H1 (cell line): ENCODE measurements at regions not wholly inside any gene's neighbourhood (a gene's known extent, or its start where the extent isn't known, plus 50 kb on each side); places are given as distances from the start of the nearest gene placed in this dataset.

Experiments used
- CTCF ChIA-PET: fragments of 300-600 bp; sonication (Branson Sonifier 250); formaldehyde crosslinking; loops from one replicate; lab custom pipeline; 2021; ENCODE audit not compliant: partially characterized antibody; lab: Charles Lee
- POLR2A ChIA-PET: fragments of 300-600 bp; sonication (Branson Sonifier 250); formaldehyde crosslinking; loops from one replicate; lab custom pipeline; 2021; ENCODE audit warnings: inconsistent platforms; ENCODE audit not compliant: partially characterized antibody; lab: Charles Lee
- DNase-seq, 2 experiments: peaks; one replicate each; pipeline versions ENCODE4 v3.0.0 to v3.0.0-alpha.2; 2010 to 2022; ENCODE audit warnings: low spot score in 2 of 2, low read depth in 1 of 2, mixed read lengths in 1 of 2
- FAIRE-seq: peaks from 2 replicates; lab custom pipeline; 2011; peaks lifted over from hg19 to GRCh38; lab: Jason Lieb, UNC
- H2AFZ ChIP-seq: 2 replicates; pipeline ENCODE4 v1.8.1; 2012; ENCODE audit warnings: low read length, inconsistent platforms
- H2AK5ac ChIP-seq: 2 replicates; pipeline ENCODE4 v1.6.1; 2013; ENCODE audit warnings: low read depth, low read length
- H2BK120ac ChIP-seq: replicated peaks from 2 replicates; pipeline ENCODE3; 2013; ENCODE audit warnings: low read depth, low read length, inconsistent platforms
- H2BK12ac ChIP-seq: 2 replicates; pipeline ENCODE4 v1.6.1; 2013; ENCODE audit warnings: low read depth, low read length
- H2BK15ac ChIP-seq: 2 replicates; pipeline ENCODE4 v1.6.1; 2013; ENCODE audit warnings: low read length
- H2BK20ac ChIP-seq: 2 replicates; pipeline ENCODE4 v1.6.1; 2013; ENCODE audit warnings: low read length
- H2BK5ac ChIP-seq: 2 replicates; pipeline ENCODE4 v1.6.1; 2013; ENCODE audit warnings: low read depth, low read length
- H3K14ac ChIP-seq: 2 replicates; pipeline ENCODE4 v1.6.1; 2013; ENCODE audit warnings: inconsistent platforms; ENCODE audit not compliant: insufficient read length
- H3K18ac ChIP-seq: 2 replicates; pipeline ENCODE4 v1.6.1; 2013; ENCODE audit warnings: low read length; ENCODE audit errors: extremely low read depth
- H3K23ac ChIP-seq: 2 replicates; pipeline ENCODE4 v1.6.1; 2013; ENCODE audit warnings: inconsistent platforms; ENCODE audit not compliant: insufficient read length
- H3K23me2 ChIP-seq: 2 replicates; pipeline ENCODE4 v1.6.1; 2013; ENCODE audit warnings: low read depth, low read length
- H3K27ac ChIP-seq: 2 replicates; pipeline ENCODE4 v1.6.1; 2011; ENCODE audit warnings: low read depth, low read length, inconsistent platforms
- H3K27me3 ChIP-seq, 4 experiments: replicated peaks in 1 of 4; 1 replicate in 1 of 4; 2 replicates in 3 of 4; pipeline versions ENCODE4 v1.6.1 to v1.8.1; 2011 to 2013; ENCODE audit warnings: low read length in 3 of 4, mild to moderate bottlenecking in 3 of 4, inconsistent platforms in 2 of 4, mixed read lengths in 2 of 4, moderate library complexity in 1 of 4; ENCODE audit not compliant: control insufficient read depth in 3 of 4, insufficient read depth in 3 of 4; ENCODE audit errors: extremely low read depth in 1 of 4
- H3K36me3 ChIP-seq, 4 experiments: 2 replicates each; pipeline versions ENCODE4 v1.6.1 to v1.8.1; 2011 to 2013; ENCODE audit warnings: mild to moderate bottlenecking in 4 of 4, low read length in 3 of 4, moderate library complexity in 2 of 4, control low read depth in 1 of 4, inconsistent platforms in 1 of 4; ENCODE audit not compliant: insufficient read depth in 4 of 4, control insufficient read depth in 2 of 4
- H3K4ac ChIP-seq: replicated peaks from 2 replicates; pipeline ENCODE3; 2013; ENCODE audit warnings: low read length, low read depth, mixed read lengths, inconsistent platforms; ENCODE audit not compliant: insufficient read length
- H3K4me1 ChIP-seq, 4 experiments: replicated peaks in 1 of 4; 1 replicate in 1 of 4; 2 replicates in 3 of 4; pipeline versions ENCODE4 v1.6.1 to v1.8.1; 2011 to 2013; ENCODE audit warnings: low read length in 3 of 4, inconsistent platforms in 2 of 4, mixed read lengths in 1 of 4; ENCODE audit not compliant: insufficient read depth in 4 of 4, control insufficient read depth in 3 of 4
- H3K4me2 ChIP-seq, 2 experiments: 2 replicates each; pipeline versions ENCODE4 v1.6.1 to v1.8.1; 2011 to 2013; ENCODE audit warnings: low read depth in 2 of 2, low read length in 2 of 2, control low read depth in 1 of 2, inconsistent platforms in 1 of 2, mild to moderate bottlenecking in 1 of 2; ENCODE audit not compliant: insufficient read depth in 1 of 2
- H3K4me3 ChIP-seq, 4 experiments: fragments of 200-600, 300-600 bp in 1 of 4; sonication (generic), shearing (Covaris generic), sonication (Bioruptor Twin) in 1 of 4; 2 replicates each; pipeline versions ENCODE4 v1.5.1 to v1.8.1; 2011 to 2016; ENCODE audit warnings: low read length in 4 of 4, low read depth in 3 of 4, control low read depth in 2 of 4, inconsistent platforms in 2 of 4, mild to moderate bottlenecking in 2 of 4, mixed read lengths in 1 of 4, moderate library complexity in 1 of 4; ENCODE audit not compliant: insufficient read depth in 2 of 4; ENCODE audit errors: extremely low read depth in 1 of 4
- H3K56ac ChIP-seq: replicated peaks from 2 replicates; pipeline ENCODE3; 2013; ENCODE audit warnings: low read depth, mild to moderate bottlenecking, mixed read lengths, low read length, inconsistent platforms; ENCODE audit not compliant: insufficient read length
- H3K79me1 ChIP-seq: 2 replicates; pipeline ENCODE4 v1.6.1; 2013; ENCODE audit warnings: low read depth, low read length, control low read depth
- H3K79me2 ChIP-seq, 2 experiments: 2 replicates each; pipeline versions ENCODE4 v1.6.1 to v1.8.1; 2012 to 2013; ENCODE audit warnings: low read length in 2 of 2, mild to moderate bottlenecking in 2 of 2, inconsistent platforms in 1 of 2; ENCODE audit not compliant: insufficient read depth in 2 of 2, control insufficient read depth in 1 of 2
- H3K9ac ChIP-seq, 4 experiments: replicated peaks in 1 of 4; 1 replicate in 1 of 4; 2 replicates in 3 of 4; pipeline versions ENCODE4 v1.6.1 to v1.8.1; 2011 to 2013; ENCODE audit warnings: low read depth in 3 of 4, low read length in 3 of 4, control low read depth in 2 of 4, mild to moderate bottlenecking in 2 of 4, moderate library complexity in 2 of 4, inconsistent platforms in 1 of 4; ENCODE audit errors: extremely low read depth in 1 of 4
- H3K9me3 ChIP-seq, 2 experiments: 2 replicates each; pipeline versions ENCODE4 v1.6.1 to v1.8.1; 2012 to 2013; ENCODE audit warnings: mild to moderate bottlenecking in 2 of 2, moderate library complexity in 2 of 2, control low read depth in 1 of 2, inconsistent platforms in 1 of 2, low read depth in 1 of 2, low read length in 1 of 2, mixed read lengths in 1 of 2; ENCODE audit not compliant: insufficient read depth in 2 of 2
- H4K20me1 ChIP-seq, 2 experiments: replicated peaks in 1 of 2; 2 replicates each; pipeline versions ENCODE3 to v1.8.1; 2011 to 2013; ENCODE audit warnings: inconsistent platforms in 2 of 2, low read length in 2 of 2, mild to moderate bottlenecking in 1 of 2; ENCODE audit not compliant: insufficient read depth in 2 of 2, control insufficient read depth in 1 of 2
- H4K5ac ChIP-seq: 2 replicates; pipeline ENCODE4 v1.6.1; 2013; ENCODE audit warnings: low read length, low read depth, mixed read lengths, inconsistent platforms; ENCODE audit not compliant: insufficient read length
- H4K8ac ChIP-seq: 2 replicates; pipeline ENCODE4 v1.8.0; 2013; ENCODE audit warnings: mild to moderate bottlenecking, moderate library complexity, low read length, inconsistent platforms; ENCODE audit not compliant: insufficient read depth; ENCODE audit errors: extremely low read depth
- H4K91ac ChIP-seq: replicated peaks from 2 replicates; pipeline ENCODE3; 2013; ENCODE audit warnings: low read length, mixed read lengths, inconsistent platforms; ENCODE audit not compliant: insufficient read length
- CTBP2 ChIP-seq: IDR thresholded peaks from 2 replicates; pipeline ENCODE4 v1.7.0; 2011; ENCODE audit warnings: borderline replicate concordance, mild to moderate bottlenecking, moderate library complexity, mixed read lengths, low read length; ENCODE audit not compliant: insufficient read depth, insufficient read length
- CTCF ChIP-seq, 3 experiments: IDR thresholded peaks; 1 replicate in 2 of 3; 2 replicates in 1 of 3; pipeline versions ENCODE4 v1.5.1 to v1.6.1; 2011; ENCODE audit warnings: low read length in 3 of 3, mild to moderate bottlenecking in 3 of 3, inconsistent platforms in 2 of 3, low read depth in 1 of 3, moderate library complexity in 1 of 3; ENCODE audit not compliant: insufficient read depth in 1 of 3; ENCODE audit errors: control extremely low read depth in 1 of 3
- RAD21 ChIP-seq, 2 experiments: IDR thresholded peaks in 1 of 2; conservative IDR thresholded peaks in 1 of 2; 2 replicates each; pipeline ENCODE4 v1.6.1; 2011; ENCODE audit warnings: low read depth in 2 of 2, low read length in 2 of 2, improper control_type of control experiment in 1 of 2, inconsistent platforms in 1 of 2, mild to moderate bottlenecking in 1 of 2, moderate library complexity in 1 of 2
- TBP ChIP-seq: IDR thresholded peaks from 2 replicates; pipeline ENCODE4 v1.6.1; 2011; ENCODE audit warnings: low read depth, low read length, improper control_type of control experiment
- WGBS, 2 experiments: shearing (Covaris generic) in 1 of 2; methylation state at CpG; one replicate each; pipeline versions ENCODE4 v1.1.6 to v1.1.7; 2013 to 2015; ENCODE audit warnings: low lambda C conversion rate in 2 of 2, mixed read lengths in 2 of 2, inconsistent platforms in 1 of 2, low coverage in 1 of 2, missing lambda C conversion rate in 1 of 2; ENCODE audit not compliant: insufficient replicate concordance in 2 of 2, insufficient coverage in 1 of 2, insufficient read length in 1 of 2; ENCODE audit errors: extremely low coverage in 1 of 2, missing lambda C conversion rate in 1 of 2; 5-methylcytosine and 5-hydroxymethylcytosine counted together

GRCh38 chr15:60134609-60135008 lies 130.5 kb downstream of the FOXB1 start:
- H3K4me2 ChIP-seq, result no peak overlapping the region
- no peak overlapping the region for H3K4ac ChIP-seq

More at GRCh38 chr15:60134609-60135008, 130.5 kb downstream of the FOXB1 start:
- 80% methylated on average over 1 of the region's 1 CpG; no CpG with 5 or more reads in 1 of the 2 experiments for WGBS, 2 experiments
- Histone ChIP-seq H4K8ac (no peak overlapping the region), H3K9me3 (no peaks in the 10 kb centered on the region), H2BK5ac (no peak overlapping the region), H2BK15ac (no peak overlapping the region), H2BK120ac (no peak overlapping the region), H2AK5ac (no peak overlapping the region), H3K23ac (no peak overlapping the region), H3K27me3 (no peaks in the 10 kb centered on the region), H3K4me1 (peaks cover 0 to 9% (median 0%) of the 10 kb centered on the region in 4 experiments; a peak in 1 of 7 replicates), H3K79me2 (no peaks in the 10 kb centered on the region), H3K23me2 (no peaks in the 10 kb centered on the region), H3K27ac (no peak overlapping the region), H3K56ac (no peak overlapping the region), H2AFZ (no peak overlapping the region), H3K79me1 (no peaks in the 10 kb centered on the region), H3K18ac (no peak overlapping the region), H2BK20ac (no peak overlapping the region), H3K9ac (no peak overlapping the region), H4K20me1 (no peaks in the 10 kb centered on the region), H3K36me3 (no peaks in the 10 kb centered on the region), H2BK12ac (no peak overlapping the region), H4K91ac (no peak overlapping the region), H4K5ac (no peak overlapping the region), H3K4me3 (no peak overlapping the region), H3K14ac (no peak overlapping the region)
- ChIA-PET CTCF (interaction anchor here (0.6 to 3.6 kb wide), 3 partner anchors 14 to 184 kb away, joined by 3 to 15 read pairs (median 3); no protein-coding TSS in a partner anchor), POLR2A (interaction anchor here (1.1 kb wide), 1 partner anchor 20 kb away, joined by 3 read pairs; no protein-coding TSS in a partner anchor)
- peak in 1 of 2 experiments; percentile 41; a peak in 2 of 4 replicates for TF ChIP-seq RAD21 (IDR thresholded peaks at IDR 0.05 in 1 of 2, conservative IDR thresholded peaks at IDR 0.05 in 1 of 2; ENCODE audit: low read depth in 2 of 2, low read length in 2 of 2)
- peak in 2 of 3 experiments; percentile 44 to 46; a peak in 3 of 4 replicates for TF ChIP-seq CTCF (IDR thresholded peaks at IDR 0.05; ENCODE audit: control extremely low read depth in 1 of 3, insufficient read depth in 1 of 3, low read depth in 1 of 3, low read length in 3 of 3)
- TF ChIP-seq CTBP2, result no peak
- TF ChIP-seq TBP, result no peak
- FAIRE-seq (no peak), DNase-seq (no peak)
